Anterior cingulate cortex (tissue), 58 donors: ENCODE measurements at regions not wholly inside any gene's neighbourhood (a gene's known extent, or its start where the extent isn't known, plus 50 kb on each side); places are given as distances from the start of the nearest gene placed in this dataset.

Source experiments
- DNase-seq, 58 donors: peaks; one replicate each; lab custom pipeline; 2025; lab: John Stamatoyannopoulos, UW

GRCh38 chr21:36626791-36627190, 72.1 kb upstream of the SIM2 start:
- no peak for DNase-seq

DNA sequence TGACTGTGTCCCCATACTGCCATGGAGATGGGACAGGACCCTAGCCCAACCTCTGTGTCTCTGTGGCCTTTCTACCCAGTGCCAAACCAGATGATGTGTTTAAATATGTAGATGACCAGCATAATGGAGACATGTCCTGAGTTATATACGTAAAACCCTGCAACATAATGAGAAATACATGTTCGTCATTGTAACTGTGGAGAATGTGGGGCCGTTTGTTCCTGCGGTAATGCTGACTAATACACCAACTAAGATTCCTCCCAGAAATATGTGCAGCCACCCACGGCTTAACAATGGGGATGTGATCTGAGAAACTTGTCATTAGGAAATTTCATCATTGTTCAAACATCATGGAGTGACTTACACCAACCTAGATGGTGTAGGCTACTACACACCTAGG, 71.7 kb upstream of the SIM2 start:
- no peak for DNase-seq

GRCh38 chr21:36628106-36628505, 70.8 kb upstream of the SIM2 start:
- DNase-seq = no peak

GRCh38 chr21:36628761-36629460, 70.0 kb upstream of the SIM2 start:
- no peak for DNase-seq

GRCh38 chr21:36630485-36631206, 68.3 kb upstream of the SIM2 start:
- DNase-seq = peak in 23 of 58 donors; percentile 2 to 53 (median 15)

DNA sequence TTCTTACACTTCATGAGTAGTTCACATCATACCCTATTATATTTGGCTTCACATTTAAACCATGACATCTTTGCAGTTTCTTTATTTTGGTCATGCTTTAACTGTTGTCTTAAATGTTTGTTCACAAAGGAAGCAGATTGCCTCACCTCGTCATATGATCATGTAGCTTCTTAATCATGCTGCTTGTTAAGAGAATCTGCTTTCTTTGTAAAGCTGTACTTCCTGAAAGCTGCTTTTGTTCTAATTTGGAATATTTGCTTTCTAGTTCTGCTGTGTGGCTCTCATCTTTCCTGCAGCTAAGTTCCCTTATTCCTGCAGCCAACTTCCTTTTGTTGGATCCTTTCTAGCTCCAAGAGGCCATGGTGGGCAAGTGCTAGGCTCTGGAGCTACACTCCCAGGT, 62.9 kb upstream of the SIM2 start:
- no peak for DNase-seq

DNA sequence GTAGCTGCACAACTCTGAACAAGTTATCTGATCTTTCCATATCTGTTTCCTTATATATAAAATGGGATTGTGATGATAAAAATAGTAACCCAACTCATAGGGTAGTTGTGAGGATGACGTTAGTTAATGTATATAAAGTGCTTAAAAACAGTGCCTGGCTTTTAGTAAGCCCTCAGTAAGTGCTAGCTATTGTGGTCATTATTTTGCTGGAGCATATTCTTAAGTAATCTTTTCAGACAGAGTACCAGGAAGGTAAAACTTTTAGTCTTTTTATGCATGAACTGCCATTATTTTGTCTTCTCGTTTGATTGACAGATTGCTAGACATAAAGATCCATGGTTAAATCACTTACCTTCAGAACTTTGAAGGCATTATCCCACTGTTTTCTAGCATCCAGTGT, 62.5 kb upstream of the SIM2 start:
- no peak for DNase-seq

DNA sequence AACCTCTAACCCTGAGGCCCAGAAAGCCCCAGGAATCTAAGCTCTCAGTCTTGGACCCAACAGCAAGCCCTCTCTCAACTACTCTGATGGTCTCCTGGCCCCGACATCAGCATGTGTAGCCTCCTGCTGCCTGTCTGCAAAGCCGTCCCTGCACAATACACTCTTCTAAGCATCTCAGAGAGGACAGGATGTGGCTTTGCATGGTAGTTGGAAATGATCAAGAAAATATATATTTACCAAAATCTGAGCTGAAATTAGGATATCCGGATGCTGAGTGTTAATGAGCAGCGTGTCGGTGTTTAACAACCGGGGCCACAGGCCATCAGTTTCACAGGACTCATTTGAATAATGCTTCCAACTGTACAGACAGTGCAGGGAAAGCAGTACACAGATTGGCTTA, 59.1 kb upstream of the SIM2 start:
- DNase-seq = no peak

GRCh38 chr21:36640174-36640720, 58.7 kb upstream of the SIM2 start:
- DNase-seq = no peak

DNA sequence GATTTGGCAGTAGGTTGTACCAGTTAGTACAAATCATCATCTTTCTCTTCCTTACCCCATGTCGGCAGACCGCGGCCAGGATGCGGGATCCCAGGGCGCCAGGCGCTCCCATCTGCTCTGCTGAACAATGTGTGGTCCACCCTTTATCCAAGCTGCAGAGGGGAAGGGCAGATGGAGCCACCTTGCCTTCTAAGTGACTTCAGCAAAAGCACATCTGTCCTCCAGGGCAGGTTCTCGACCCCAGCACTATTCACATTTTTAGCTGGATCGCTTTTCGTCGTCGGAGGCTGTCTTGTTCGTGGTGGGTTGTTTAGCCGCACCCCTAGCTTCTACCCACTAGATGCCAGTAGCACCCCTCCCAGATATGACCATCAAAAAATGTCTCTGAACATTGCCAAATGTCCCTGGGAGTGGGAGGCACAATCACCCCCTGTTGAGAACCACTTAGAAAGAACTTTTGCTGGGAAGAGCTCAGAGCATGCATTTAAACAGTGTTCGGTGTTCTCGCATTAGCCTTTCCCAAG, 58.1 kb upstream of the SIM2 start:
- DNase-seq = no peak

GRCh38 chr21:36641346-36641745, 57.6 kb upstream of the SIM2 start:
- DNase-seq = no peak

GRCh38 chr21:36641886-36642285, 57.0 kb upstream of the SIM2 start:
- DNase-seq = no peak

DNA sequence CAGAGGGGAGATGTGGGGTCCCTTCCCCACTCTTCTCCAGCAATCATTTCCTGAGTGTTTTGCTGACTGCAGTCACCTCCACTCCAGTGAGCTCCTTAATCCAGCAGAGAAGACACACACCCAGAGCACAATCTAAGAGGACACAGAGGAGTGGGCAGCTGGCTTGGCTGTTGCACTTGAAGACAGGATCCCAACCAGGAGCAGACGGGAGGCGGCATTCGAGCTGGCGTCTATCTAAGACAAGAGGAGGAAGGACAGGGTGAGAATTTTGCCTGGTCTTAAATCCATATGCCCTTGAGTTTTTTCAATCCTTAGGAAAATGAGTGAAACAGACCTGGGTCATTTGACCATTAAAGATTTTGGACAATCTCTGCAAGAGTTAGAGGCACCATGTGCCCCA, 56.1 kb upstream of the SIM2 start:
- no peak for DNase-seq

DNA sequence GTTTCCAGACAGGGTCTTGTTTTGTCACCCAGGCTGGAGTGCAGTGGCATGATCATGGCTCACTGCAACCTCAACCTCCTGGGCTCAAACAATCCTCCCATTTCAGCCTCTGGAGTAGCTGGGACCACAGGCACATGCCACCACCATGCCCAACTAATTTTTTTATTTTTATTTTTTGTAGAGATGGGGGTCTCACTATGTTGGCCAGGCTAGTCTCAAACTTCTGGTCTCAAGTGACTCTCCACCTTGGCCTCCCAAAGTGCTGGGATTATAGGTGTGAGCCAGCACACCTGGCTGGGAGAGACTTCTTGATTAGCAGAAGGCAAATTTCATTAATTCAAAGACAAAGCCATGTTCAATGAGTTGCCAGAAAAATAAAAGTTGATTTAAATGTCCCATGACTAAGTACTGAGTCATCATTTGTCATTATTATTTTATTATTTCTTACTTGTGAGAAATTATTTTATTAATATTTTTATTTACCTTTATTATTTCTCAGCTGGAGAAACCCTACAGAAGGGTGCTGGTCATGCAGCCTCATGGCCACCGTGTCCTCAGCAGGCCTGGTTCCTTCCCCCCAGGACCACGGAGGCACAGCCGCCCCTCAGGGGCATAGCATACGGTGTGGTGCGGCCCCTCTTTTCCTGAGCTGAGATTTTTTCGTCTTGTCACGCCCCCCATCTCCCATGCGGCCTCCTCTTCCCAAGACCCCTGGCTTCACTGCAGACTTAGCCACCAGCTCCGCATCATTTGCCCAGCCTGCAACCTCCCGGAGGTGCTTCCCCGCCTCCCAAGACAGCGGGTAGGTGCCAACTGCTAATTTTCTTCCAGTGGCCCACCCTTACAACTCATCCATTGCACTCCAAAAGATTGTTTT, 55.3 kb upstream of the SIM2 start:
- DNase-seq = no peak

GRCh38 chr21:36646011-36646410, 52.9 kb upstream of the SIM2 start:
- DNase-seq = no peak

DNA sequence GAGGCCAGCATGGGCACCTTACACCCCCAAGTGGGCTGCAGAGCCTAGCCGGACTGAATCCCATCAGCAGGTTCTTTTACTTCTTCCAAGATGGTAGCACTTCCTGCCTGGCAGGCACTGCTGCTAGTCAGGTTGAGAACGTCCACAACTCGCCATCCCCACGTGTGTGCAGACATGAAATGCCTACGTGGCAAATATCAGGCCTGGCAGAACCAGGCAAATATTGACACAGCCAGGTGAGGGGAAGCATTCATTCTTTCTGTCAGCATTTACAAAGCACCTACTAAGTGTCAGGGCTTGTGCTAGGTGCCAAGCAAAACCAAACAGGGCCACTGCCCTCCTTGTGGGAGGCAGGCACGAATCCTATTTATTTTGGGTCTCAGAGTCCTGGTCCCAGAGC, 52.3 kb upstream of the SIM2 start:
- DNase-seq = no peak

DNA sequence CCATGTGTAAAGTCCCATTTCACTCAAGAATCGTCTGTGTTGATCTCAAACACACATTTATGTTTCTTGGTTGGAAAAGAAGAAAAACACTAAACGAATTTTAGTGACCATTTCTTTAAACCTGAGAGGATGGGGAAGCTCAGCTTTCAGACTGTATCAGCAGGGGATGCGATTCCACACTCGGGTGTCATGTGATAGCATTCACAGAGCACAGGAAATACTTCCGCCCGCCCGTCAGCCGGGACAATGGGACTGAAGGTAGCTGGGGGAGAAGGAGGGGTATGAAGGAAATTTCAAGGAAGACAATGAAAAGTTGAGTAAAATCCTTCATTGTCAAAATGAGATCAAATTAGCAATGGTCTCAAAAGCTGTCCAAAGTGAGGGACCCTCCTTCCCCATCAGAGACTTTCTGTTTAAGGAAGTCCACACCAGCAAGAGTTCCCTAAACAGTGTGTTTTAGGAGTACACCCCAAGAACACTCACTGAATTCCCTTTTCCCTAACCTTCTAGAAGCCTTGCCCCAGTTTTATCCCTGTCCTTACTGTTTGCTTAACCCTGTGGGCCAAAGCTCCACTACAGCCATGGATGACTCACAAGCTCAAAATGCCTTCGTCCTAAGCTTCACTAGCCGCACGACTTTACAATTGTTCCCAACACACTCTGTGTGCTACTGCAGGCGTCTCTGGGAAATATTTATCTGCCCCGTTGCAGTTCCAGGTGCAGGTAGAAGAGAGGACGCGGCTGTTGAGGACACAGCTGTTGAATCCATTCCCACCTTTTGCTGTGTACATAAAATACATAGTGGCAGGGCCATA, 51.4 kb upstream of the SIM2 start:
- no peak for DNase-seq
